ENCODE measurements at regions not wholly inside any gene's neighbourhood (a gene's known extent, or its start where the extent isn't known, plus 50 kb on each side); places are given as distances from the start of the nearest gene placed in this dataset.

GRCh38 chr2:12577567-12578253 lies 139.0 kb upstream of the TRIB2 start:
- H3K27ac Mint-ChIP-seq = no peak overlapping the region
- peaks cover 6% of the 10 kb centered on the region for H3K4me1 Mint-ChIP-seq (ENCODE audit: low read depth)
- no peaks in the 10 kb centered on the region for H3K9me3 Mint-ChIP-seq (ENCODE audit: low read depth)

GRCh38 chr2:12579018-12579417 lies 137.7 kb upstream of the TRIB2 start:
- Mint-ChIP-seq H3K27me3 (peaks cover 5% of the 10 kb centered on the region), H3K27ac (no peak overlapping the region), H3K9me3 (ENCODE audit: low read depth) (no peaks in the 10 kb centered on the region), H3K4me3 (ENCODE audit: low read depth) (no peak overlapping the region), H3K4me1 (ENCODE audit: low read depth) (peaks cover 6% of the 10 kb centered on the region), H3K36me3 (ENCODE audit: insufficient read depth) (no peaks in the 10 kb centered on the region)
- TF ChIP-seq CTCF (IDR thresholded peaks at IDR 0.05; ENCODE audit: unreplicated experiment) = no peak
- DNase-seq (ENCODE audit: low spot score, unreplicated experiment) = no peak

More at GRCh38 chr2:12577567-12578253, 139.0 kb upstream of the TRIB2 start:
- Mint-ChIP-seq H3K36me3 (ENCODE audit: insufficient read depth) (no peaks in the 10 kb centered on the region), H3K27me3 (peaks cover 8% of the 10 kb centered on the region), H3K4me3 (ENCODE audit: low read depth) (no peak overlapping the region)
- DNase-seq (ENCODE audit: low spot score, unreplicated experiment) = no peak
- no peak for TF ChIP-seq CTCF (IDR thresholded peaks at IDR 0.05; ENCODE audit: unreplicated experiment)

GRCh38 chr2:12584338-12584737 lies 132.4 kb upstream of the TRIB2 start:
- Mint-ChIP-seq H3K36me3 (ENCODE audit: insufficient read depth) (no peaks in the 10 kb centered on the region), H3K9me3 (ENCODE audit: low read depth) (peaks cover 4% of the 10 kb centered on the region), H3K4me1 (ENCODE audit: low read depth) (no peaks in the 10 kb centered on the region), H3K27me3 (no peaks in the 10 kb centered on the region), H3K27ac (no peak overlapping the region), H3K4me3 (ENCODE audit: low read depth) (no peak overlapping the region)
- no peak for TF ChIP-seq CTCF (IDR thresholded peaks at IDR 0.05; ENCODE audit: unreplicated experiment)
- DNase-seq (ENCODE audit: low spot score, unreplicated experiment) = no peak

- Mint-ChIP-seq H3K36me3 (ENCODE audit: insufficient read depth) (no peaks in the 10 kb centered on the region), H3K27ac (no peak overlapping the region), H3K27me3 (no peaks in the 10 kb centered on the region), H3K4me1 (ENCODE audit: low read depth) (no peaks in the 10 kb centered on the region), H3K9me3 (ENCODE audit: low read depth) (peaks cover 4% of the 10 kb centered on the region), H3K4me3 (ENCODE audit: low read depth) (no peak overlapping the region)
- no peak for TF ChIP-seq CTCF (IDR thresholded peaks at IDR 0.05; ENCODE audit: unreplicated experiment)
- no peak for DNase-seq (ENCODE audit: low spot score, unreplicated experiment)
Measured at GRCh38 chr2:12585784-12586183, 131.0 kb upstream of the TRIB2 start.

GRCh38 chr2:12587228-12587627 lies 129.5 kb upstream of the TRIB2 start:
- Mint-ChIP-seq H3K27ac (no peak overlapping the region), H3K9me3 (ENCODE audit: low read depth) (peaks cover 4% of the 10 kb centered on the region), H3K36me3 (ENCODE audit: insufficient read depth) (no peaks in the 10 kb centered on the region), H3K4me1 (ENCODE audit: low read depth) (no peaks in the 10 kb centered on the region), H3K4me3 (ENCODE audit: low read depth) (no peak overlapping the region), H3K27me3 (no peaks in the 10 kb centered on the region)
- TF ChIP-seq CTCF (IDR thresholded peaks at IDR 0.05; ENCODE audit: unreplicated experiment) = no peak
- DNase-seq (ENCODE audit: low spot score, unreplicated experiment) = no peak

Measured in progenitor cell of endocrine pancreas (in vitro differentiated cells).